GM12875 (cell line): ENCODE measurements at regions not wholly inside any gene's neighbourhood (a gene's known extent, or its start where the extent isn't known, plus 50 kb on each side); places are given as distances from the start of the nearest gene placed in this dataset.

Experiments
- H3K4me3 ChIP-seq: one replicate; pipeline ENCODE4 v1.5.1; 2011; ENCODE audit warnings: low read depth, low read length, control low read depth
- TF ChIP-seq, protein P1 (sequence below): IDR thresholded peaks from 2 replicates; pipeline ENCODE4 v1.5.1; 2011; ENCODE audit warnings: low read depth, mild to moderate bottlenecking, control low read depth, inconsistent platforms, low read length, moderate library complexity, borderline replicate concordance; ENCODE audit not compliant: insufficient read depth

DNA sequence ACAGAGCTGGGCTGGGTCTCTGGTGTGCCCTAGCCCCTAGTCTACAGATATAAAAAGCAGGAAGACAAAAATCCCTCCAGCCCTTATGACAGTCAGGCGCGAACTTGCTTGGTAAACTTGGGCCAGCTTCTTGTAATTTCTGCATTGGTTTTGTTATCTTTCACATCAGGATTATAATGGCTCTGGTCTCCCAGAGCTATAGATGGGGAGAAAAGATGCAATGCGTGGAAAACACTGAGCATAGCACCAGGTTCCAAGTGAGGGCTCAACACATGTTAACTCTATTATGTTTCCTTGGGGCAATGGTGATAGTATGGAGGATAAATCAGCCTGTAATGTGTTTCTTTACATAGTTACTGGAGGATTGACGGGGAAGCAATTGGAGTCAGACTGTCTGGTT is 246.8 kb upstream of the KCNG1 start:
- no peak overlapping the region for H3K4me3 ChIP-seq
- TF ChIP-seq, protein P1, sequence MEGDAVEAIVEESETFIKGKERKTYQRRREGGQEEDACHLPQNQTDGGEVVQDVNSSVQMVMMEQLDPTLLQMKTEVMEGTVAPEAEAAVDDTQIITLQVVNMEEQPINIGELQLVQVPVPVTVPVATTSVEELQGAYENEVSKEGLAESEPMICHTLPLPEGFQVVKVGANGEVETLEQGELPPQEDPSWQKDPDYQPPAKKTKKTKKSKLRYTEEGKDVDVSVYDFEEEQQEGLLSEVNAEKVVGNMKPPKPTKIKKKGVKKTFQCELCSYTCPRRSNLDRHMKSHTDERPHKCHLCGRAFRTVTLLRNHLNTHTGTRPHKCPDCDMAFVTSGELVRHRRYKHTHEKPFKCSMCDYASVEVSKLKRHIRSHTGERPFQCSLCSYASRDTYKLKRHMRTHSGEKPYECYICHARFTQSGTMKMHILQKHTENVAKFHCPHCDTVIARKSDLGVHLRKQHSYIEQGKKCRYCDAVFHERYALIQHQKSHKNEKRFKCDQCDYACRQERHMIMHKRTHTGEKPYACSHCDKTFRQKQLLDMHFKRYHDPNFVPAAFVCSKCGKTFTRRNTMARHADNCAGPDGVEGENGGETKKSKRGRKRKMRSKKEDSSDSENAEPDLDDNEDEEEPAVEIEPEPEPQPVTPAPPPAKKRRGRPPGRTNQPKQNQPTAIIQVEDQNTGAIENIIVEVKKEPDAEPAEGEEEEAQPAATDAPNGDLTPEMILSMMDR = no peak

- TF ChIP-seq, protein P1 = no peak
- no peak overlapping the region for H3K4me3 ChIP-seq
These were observed 244.8 kb upstream of the KCNG1 start for GRCh38 chr20:51267679-51268078.

DNA sequence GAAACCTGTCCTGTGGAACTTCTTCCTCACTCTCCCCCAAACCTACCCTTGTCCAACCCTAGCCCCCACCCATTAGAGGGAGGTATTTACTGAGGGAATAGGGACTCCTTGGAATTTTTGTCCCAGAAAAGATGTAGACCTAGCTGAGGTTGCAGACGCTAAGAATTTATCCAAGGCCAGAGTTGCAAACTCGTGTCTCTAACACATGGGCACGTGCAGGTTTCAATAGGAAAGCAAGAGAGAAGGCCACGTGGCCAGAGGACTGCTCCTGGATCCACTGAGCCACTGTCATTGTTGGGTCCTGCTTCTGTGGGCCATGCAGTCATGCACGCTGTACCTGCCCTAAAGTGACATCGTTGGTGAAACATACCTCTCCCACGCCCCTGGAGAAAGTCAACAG is 243.4 kb upstream of the KCNG1 start:
- TF ChIP-seq, protein P1 = no peak
- no peak overlapping the region for H3K4me3 ChIP-seq

DNA sequence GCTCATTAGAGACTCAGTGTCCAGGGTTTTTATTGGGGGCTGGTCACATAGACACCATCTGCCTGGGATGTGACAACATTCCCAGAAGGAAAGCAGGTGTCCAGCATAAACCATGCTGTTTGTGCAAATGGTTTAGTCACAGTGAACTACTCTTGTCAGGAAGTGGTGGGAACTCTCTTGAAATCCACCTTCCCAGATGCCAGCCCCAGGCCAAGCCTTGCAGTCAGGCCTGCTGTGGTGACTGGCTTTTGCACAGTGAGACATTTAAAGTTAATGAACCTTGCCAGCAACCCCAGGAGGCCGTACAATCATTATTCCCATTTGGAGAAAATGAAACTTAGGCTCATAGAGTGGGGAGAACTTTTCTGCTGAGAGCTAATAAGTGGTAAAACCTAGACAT is 242.5 kb upstream of the KCNG1 start:
- TF ChIP-seq, protein P1 = no peak

DNA sequence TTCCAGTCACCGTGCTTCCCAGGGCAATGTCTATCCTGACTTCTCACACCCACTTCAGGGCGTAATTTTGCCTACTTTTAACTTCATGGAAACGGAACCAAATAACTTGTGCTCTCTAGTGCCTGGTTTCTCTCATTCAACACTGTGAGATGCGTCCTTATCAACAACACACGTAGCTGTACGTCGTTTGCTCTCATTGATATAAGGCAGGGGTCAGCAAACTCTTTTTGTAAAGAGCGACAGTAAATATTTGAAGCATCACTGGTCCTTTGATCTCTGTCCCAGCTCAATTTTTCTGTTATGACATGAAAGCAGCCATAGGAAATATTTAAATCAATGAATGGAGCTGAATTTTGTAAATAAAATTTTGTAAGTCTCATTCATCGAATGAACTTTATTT is 239.3 kb upstream of the KCNG1 start:
- H3K4me3 ChIP-seq = no peak overlapping the region
- TF ChIP-seq, protein P1 = no peak

More for the DNA sequence above, 242.5 kb upstream of the KCNG1 start:
- H3K4me3 ChIP-seq = no peak overlapping the region

DNA sequence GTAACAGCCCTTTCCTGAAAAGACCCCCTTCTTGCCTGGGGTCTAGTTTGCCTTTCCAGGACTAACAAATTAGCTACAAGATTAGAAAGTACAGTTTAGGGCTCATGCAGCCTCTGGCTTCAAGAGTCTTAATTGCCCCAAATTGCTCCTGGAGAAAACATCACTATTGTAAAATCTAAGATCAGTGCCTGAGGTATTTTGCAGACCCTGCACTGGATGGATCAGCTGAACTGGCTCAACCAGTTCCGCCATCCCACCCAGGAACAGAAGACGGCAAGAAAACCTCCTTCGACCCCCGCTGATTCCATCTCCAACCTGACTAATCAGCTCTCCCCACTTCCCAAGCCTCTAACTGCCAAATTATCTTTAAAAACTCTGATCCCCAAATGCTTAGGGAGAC is 236.5 kb upstream of the KCNG1 start:
- TF ChIP-seq, protein P1 = no peak

GRCh38 chr20:51258582-51259165 is 235.8 kb upstream of the KCNG1 start:
- TF ChIP-seq, protein P1 = no peak
- H3K4me3 ChIP-seq = no peak overlapping the region

More for the DNA sequence above, 236.5 kb upstream of the KCNG1 start:
- H3K4me3 ChIP-seq = no peak overlapping the region
